Stimulated activated naive CD4-positive, alpha-beta T cell treated with Interleukin-2 at 50 U/mL for 16 hours (primary cell): ENCODE measurements at regions not wholly inside any gene's neighbourhood (a gene's known extent, or its start where the extent isn't known, plus 50 kb on each side); places are given as distances from the start of the nearest gene placed in this dataset.
"Not testable (repeated sequence)": the region's sequence is repeated elsewhere in the genome, so short reads cannot be mapped to it uniquely, and the experiment has no call there.

ENCODE experiments used
- DNase-seq: peaks from one replicate; lab custom pipeline; 2025; lab: John Stamatoyannopoulos, UW

- no peak for DNase-seq
Measured at GRCh38 chr1:48084826-48085225, 87.6 kb upstream of the TRABD2B start.

GRCh38 chr1:48082271-48082962, 85.2 kb upstream of the TRABD2B start:
- DNase-seq = no peak

GRCh38 chr1:48080331-48081255, 83.4 kb upstream of the TRABD2B start:
- DNase-seq = no peak

- no peak for DNase-seq
Measured at GRCh38 chr1:48079096-48079495, 81.9 kb upstream of the TRABD2B start.

GRCh38 chr1:48077795-48078222, 80.6 kb upstream of the TRABD2B start:
- DNase-seq = no peak

GRCh38 chr1:48076017-48076416, 78.8 kb upstream of the TRABD2B start:
- DNase-seq = no peak

- no peak for DNase-seq
Measured at GRCh38 chr1:48073798-48074530, 76.8 kb upstream of the TRABD2B start.

- DNase-seq = no peak
Measured at GRCh38 chr1:48071513-48071912, 74.3 kb upstream of the TRABD2B start.

GRCh38 chr1:48070396-48070750, 73.2 kb upstream of the TRABD2B start:
- no peak for DNase-seq

GRCh38 chr1:48069662-48070395, 72.6 kb upstream of the TRABD2B start:
- no peak for DNase-seq

- DNase-seq = no peak
Measured at GRCh38 chr1:48068206-48068605, 71.0 kb upstream of the TRABD2B start.

- DNase-seq = no peak
Measured at GRCh38 chr1:48066936-48067335, 69.8 kb upstream of the TRABD2B start.

- DNase-seq = not testable (repeated sequence)
Measured at GRCh38 chr1:48064693-48065092, 67.5 kb upstream of the TRABD2B start.

- DNase-seq = no peak
Measured at GRCh38 chr1:48062353-48062752, 65.2 kb upstream of the TRABD2B start.

- DNase-seq = no peak
Measured at GRCh38 chr1:48061162-48062136, 64.3 kb upstream of the TRABD2B start.

GRCh38 chr1:48059289-48059688, 62.1 kb upstream of the TRABD2B start:
- no peak for DNase-seq

- no peak for DNase-seq
Measured at GRCh38 chr1:48058135-48059025, 61.2 kb upstream of the TRABD2B start.

GRCh38 chr1:48057249-48057648, 60.1 kb upstream of the TRABD2B start:
- DNase-seq = no peak

- no peak for DNase-seq
Measured at GRCh38 chr1:48055876-48056764, 58.9 kb upstream of the TRABD2B start.
